ENCODE measurements at regions not wholly inside any gene's neighbourhood (a gene's known extent, or its start where the extent isn't known, plus 50 kb on each side); places are given as distances from the start of the nearest gene placed in this dataset.
"Not testable (repeated sequence)": the region's sequence is repeated elsewhere in the genome, so short reads cannot be mapped to it uniquely, and the experiment has no call there.

GRCh38 chr9:94026816-94027215 is 57.4 kb upstream of the PTPDC1 start:
- Histone ChIP-seq H3K4me3 (no peak overlapping the region), H3K36me3 (no peaks in the 10 kb centered on the region), H3K27ac (no peak overlapping the region), H3K9me3 (peaks cover 0 to 4% (median 0%) of the 10 kb centered on the region in 3 donors), H3K27me3 (no peaks in the 10 kb centered on the region), H3K4me1 (peaks cover 0 to 16% (median 6%) of the 10 kb centered on the region in 3 donors)
- TF ChIP-seq POLR2A (IDR thresholded peaks at IDR 0.05) (no peak), CTCF (IDR thresholded peaks at IDR 0.05) (no peak)
- no peak for DNase-seq
- intact Hi-C loops (cut with DNase I): no loop called here

- DNase-seq; H3K4me3 ChIP-seq; H3K36me3 ChIP-seq; H3K27ac ChIP-seq; H3K4me1 ChIP-seq; intact Hi-C loops (cut with DNase I); H3K27me3 ChIP-seq; H3K9me3 ChIP-seq: not testable (repeated sequence)
These were observed 61.8 kb upstream of the PTPDC1 start for GRCh38 chr9:94022476-94022875.

- not testable (repeated sequence) for H3K36me3 ChIP-seq
These were observed 63.4 kb upstream of the PTPDC1 start for GRCh38 chr9:94020836-94021235.

GRCh38 chr9:94018628-94019027 is 63.5 kb upstream of the BARX1 start:
- H3K9me3 ChIP-seq: peaks cover 0 to 4% (median 0%) of the 10 kb centered on the region in 3 donors
- no peak for DNase-seq
- H3K4me3 ChIP-seq: no peak overlapping the region
- no peak for TF ChIP-seq CTCF (IDR thresholded peaks at IDR 0.05)
- no peak for TF ChIP-seq POLR2A (IDR thresholded peaks at IDR 0.05)
- peaks cover 0 to 5% (median 0%) of the 10 kb centered on the region in 3 donors for H3K4me1 ChIP-seq
- intact Hi-C loops (cut with DNase I): no loop called here
- H3K27ac ChIP-seq: peak overlapping the region in 3 of 4 donors; percentile 2 to 73 (median 48)
- no peaks in the 10 kb centered on the region for H3K27me3 ChIP-seq
- 0 to 26% methylated on average over 2 of the region's 2 CpGs for WGBS, 2 donors
- no peaks in the 10 kb centered on the region for H3K36me3 ChIP-seq

More at GRCh38 chr9:94020836-94021235, 63.4 kb upstream of the PTPDC1 start:
- H3K4me3 ChIP-seq; H3K27ac ChIP-seq; intact Hi-C loops (cut with DNase I); DNase-seq; H3K4me1 ChIP-seq; H3K27me3 ChIP-seq; H3K9me3 ChIP-seq: not testable (repeated sequence)
- WGBS, 2 donors: 83% methylated on average over 1 of the region's 2 CpGs; no CpG with 5 or more reads in 1 of the 2 donors

- 55 to 73% methylated on average over 3 of the region's 3 CpGs for whole genome bisulfite sequencing, 2 donors
- Histone ChIP-seq H3K4me3 (no peak overlapping the region), H3K27ac (peak overlapping the region in 2 of 4 donors; percentile 48 to 73), H3K27me3 (no peaks in the 10 kb centered on the region), H3K36me3 (no peaks in the 10 kb centered on the region), H3K4me1 (peaks cover 0 to 5% (median 0%) of the 10 kb centered on the region in 3 donors), H3K9me3 (peaks cover 0 to 4% (median 0%) of the 10 kb centered on the region in 3 donors)
- TF ChIP-seq POLR2A (IDR thresholded peaks at IDR 0.05) (no peak), CTCF (IDR thresholded peaks at IDR 0.05) (no peak)
- intact Hi-C loops (cut with DNase I): no loop called here
- DNase-seq: no peak
These were observed 62.9 kb upstream of the BARX1 start for GRCh38 chr9:94017939-94018531.

- no peak for DNase-seq
- 90 to 96% methylated on average over 3 of the region's 3 CpGs for WGBS, 2 donors
These were observed 61.6 kb upstream of the BARX1 start for GRCh38 chr9:94016744-94017143.

More at GRCh38 chr9:94016744-94017143, 61.6 kb upstream of the BARX1 start:
- Histone ChIP-seq H3K4me3 (no peak overlapping the region), H3K36me3 (no peaks in the 10 kb centered on the region), H3K27me3 (no peaks in the 10 kb centered on the region), H3K27ac (no peak overlapping the region), H3K4me1 (peaks cover 0 to 6% (median 0%) of the 10 kb centered on the region in 3 donors), H3K9me3 (no peaks in the 10 kb centered on the region)
- TF ChIP-seq CTCF (IDR thresholded peaks at IDR 0.05) (no peak), POLR2A (IDR thresholded peaks at IDR 0.05) (no peak)
- intact Hi-C loops (cut with DNase I): no loop called here

All from esophagus squamous epithelium (tissue), 5 donors.